HepG2 (cell line): ENCODE measurements at regions not wholly inside any gene's neighbourhood (a gene's known extent, or its start where the extent isn't known, plus 50 kb on each side); places are given as distances from the start of the nearest gene placed in this dataset.

ENCODE experiments used
- ATAC-seq: fragments of 200-7000 bp; cut with Tn5 transposase; 3 replicates; pipeline ENCODE4 v1.9.1; 2020; ENCODE audit warnings: mild to moderate bottlenecking, moderate library complexity
- BruUV-seq: library from RNA; stranded (reverse); fragments of 400-500 nt; replicated peaks from 2 replicates; lab custom pipeline; 2021; lab: Mats Ljungman, UMichigan
- CTCF ChIA-PET: fragments of 300-600 bp; formaldehyde crosslinking; extraction: SDS; loops from one replicate; lab custom pipeline; 2021; ENCODE audit warnings: low total read pairs, inconsistent platforms, low intra/inter-chr PET ratio; lab: Yijun Ruan, JAX
- POLR2A ChIA-PET: fragments of 350-600 bp; sonication (Branson Sonifier 250); formaldehyde crosslinking; loops from one replicate; lab custom pipeline; 2020; ENCODE audit warnings: antibody characterized with exemption, inconsistent platforms; lab: Yijun Ruan, JAX
- DNase-seq: peaks from one replicate; pipeline ENCODE4 v3.0.0-alpha.2; 2015; ENCODE audit warnings: low spot score
- FAIRE-seq: peaks from 3 replicates; lab custom pipeline; 2011; peaks lifted over from hg19 to GRCh38; lab: Jason Lieb, UNC
- H2AFZ ChIP-seq: one replicate; pipeline ENCODE4 v1.6.1; 2011; ENCODE audit warnings: low read length, inconsistent platforms
- H3K27ac ChIP-seq: fragments of 300-600 bp; 3 replicates; pipeline ENCODE4 v1.8.0; 2011; ENCODE audit warnings: mixed run types, mild to moderate bottlenecking, mixed read lengths, low read length, inconsistent platforms; ENCODE audit not compliant: insufficient read depth; ENCODE audit errors: extremely low read length
- H3K27me3 ChIP-seq, 2 experiments: fragments of 200-600 bp in 1 of 2; 2 replicates in 1 of 2; 3 replicates in 1 of 2; pipeline versions ENCODE4 v1.6.0 to v1.8.0; 2011; ENCODE audit warnings: low read length in 2 of 2, mild to moderate bottlenecking in 2 of 2, moderate library complexity in 2 of 2, inconsistent platforms in 1 of 2; ENCODE audit not compliant: insufficient read depth in 2 of 2, control insufficient read depth in 1 of 2
- H3K36me3 ChIP-seq, 2 experiments: fragments of 200-600 bp in 1 of 2; replicated peaks in 1 of 2; 2 replicates in 1 of 2; 3 replicates in 1 of 2; pipeline versions ENCODE4 v1.5.1 to v1.8.0; 2011; ENCODE audit warnings: low read length in 2 of 2, inconsistent platforms in 1 of 2; ENCODE audit not compliant: insufficient read depth in 2 of 2, control insufficient read depth in 1 of 2
- H3K4me1 ChIP-seq: 2 replicates; pipeline ENCODE4 v1.5.1; 2012; ENCODE audit warnings: low read length, inconsistent platforms; ENCODE audit not compliant: insufficient read depth
- H3K4me2 ChIP-seq: 2 replicates; pipeline ENCODE4 v1.6.0; 2011; ENCODE audit warnings: low read depth, low read length, inconsistent platforms
- H3K4me3 ChIP-seq, 3 experiments: fragments of 200-600 bp in 1 of 3; sonication (generic), shearing (Covaris generic) in 1 of 3; replicated peaks in 1 of 3; 2 replicates each; pipeline ENCODE4 v1.5.1; 2011 to 2016; ENCODE audit warnings: low read length in 3 of 3, inconsistent platforms in 2 of 3, low read depth in 2 of 3, mild to moderate bottlenecking in 2 of 3, control low read depth in 1 of 3, mixed read lengths in 1 of 3; ENCODE audit not compliant: insufficient read depth in 1 of 3
- H3K79me2 ChIP-seq: one replicate; pipeline ENCODE4 v1.6.1; 2011; ENCODE audit warnings: low read length, inconsistent platforms; ENCODE audit not compliant: insufficient read depth
- H3K9ac ChIP-seq: 2 replicates; pipeline ENCODE4 v1.6.0; 2011; ENCODE audit warnings: mild to moderate bottlenecking, low read depth, low read length, inconsistent platforms; ENCODE audit not compliant: insufficient read depth
- H3K9me3 ChIP-seq: 2 replicates; pipeline ENCODE4 v1.5.1; 2012; ENCODE audit warnings: mild to moderate bottlenecking, low read length
- H4K20me1 ChIP-seq: 2 replicates; pipeline ENCODE4 v1.6.0; 2011; ENCODE audit warnings: inconsistent platforms, mild to moderate bottlenecking, low read length, moderate library complexity; ENCODE audit not compliant: insufficient read depth
- SP1 ChIP-seq, 2 experiments: fragments of 450-650 bp in 1 of 2; sonication (generic) in 1 of 2; formaldehyde crosslinking in 1 of 2; IDR thresholded peaks; 2 replicates each; pipeline versions ENCODE4 v1.4.0 to v1.6.1; 2016 to 2020; ENCODE audit warnings: missing genetic modification reagents in 1 of 2
- TEAD3 ChIP-seq: optimal IDR thresholded peaks from 2 replicates; pipeline ENCODE3; 2016; ENCODE audit warnings: borderline replicate concordance
- ZNF335 ChIP-seq: sonication (generic); formaldehyde crosslinking; IDR thresholded peaks from 2 replicates; pipeline ENCODE4 v1.4.0; 2020; ENCODE audit warnings: missing genetic modification reagents
- ZNF552 ChIP-seq: sonication (generic); formaldehyde crosslinking; IDR thresholded peaks from 2 replicates; pipeline ENCODE4 v1.9.0; 2022; ENCODE audit warnings: missing genetic modification reagents, mild to moderate bottlenecking, borderline replicate concordance
- ZNF703 ChIP-seq: sonication (generic); formaldehyde crosslinking; IDR thresholded peaks from 2 replicates; pipeline ENCODE4 v1.5.1; 2020; ENCODE audit warnings: missing genetic modification reagents, mild to moderate bottlenecking, moderate library complexity, borderline replicate concordance
- ZNF782 ChIP-seq: sonication (generic); formaldehyde crosslinking; IDR thresholded peaks from 2 replicates; pipeline ENCODE4 v1.4.0; 2020; ENCODE audit warnings: missing genetic modification reagents, mild to moderate bottlenecking, borderline replicate concordance
- ZSCAN30 ChIP-seq: sonication (generic); formaldehyde crosslinking; IDR thresholded peaks from 2 replicates; pipeline ENCODE4 v1.5.0; 2020; ENCODE audit warnings: mild to moderate bottlenecking, missing genetic modification reagents
- WGBS: methylation state at CpG from one replicate; pipeline ENCODE4 v1.1.6; 2017; ENCODE audit warnings: low lambda C conversion rate; 5-methylcytosine and 5-hydroxymethylcytosine counted together
- in situ Hi-C: cut with HindIII; loops from 2 replicates; pipeline ENCODE4 v1.10.0; 2017; ENCODE audit warnings: low pct_unique_long_range_greater_than_20kb; ENCODE audit not compliant: extremely low pct_ligation_motif_present
- intact Hi-C: fragments of 100-400 bp; cut with micrococcal nuclease; formaldehyde crosslinking; loops from one replicate; pipeline ENCODE4 v1.10.0; 2022; ENCODE audit not compliant: unreplicated experiment
- TF ChIP-seq, protein P1 (sequence below): sonication (generic); formaldehyde crosslinking; IDR thresholded peaks from 2 replicates; pipeline ENCODE4 v1.4.0; 2020; ENCODE audit warnings: missing genetic modification reagents, borderline replicate concordance
- TF ChIP-seq, protein P2 (sequence below): fragments of 450-650 bp; IDR thresholded peaks from 2 replicates; pipeline ENCODE4 v1.6.1; 2016
- TF ChIP-seq, protein P3 (sequence below): sonication (generic); formaldehyde crosslinking; IDR thresholded peaks from 2 replicates; pipeline ENCODE4 v1.5.0; 2020; ENCODE audit warnings: mild to moderate bottlenecking, missing genetic modification reagents

DNA sequence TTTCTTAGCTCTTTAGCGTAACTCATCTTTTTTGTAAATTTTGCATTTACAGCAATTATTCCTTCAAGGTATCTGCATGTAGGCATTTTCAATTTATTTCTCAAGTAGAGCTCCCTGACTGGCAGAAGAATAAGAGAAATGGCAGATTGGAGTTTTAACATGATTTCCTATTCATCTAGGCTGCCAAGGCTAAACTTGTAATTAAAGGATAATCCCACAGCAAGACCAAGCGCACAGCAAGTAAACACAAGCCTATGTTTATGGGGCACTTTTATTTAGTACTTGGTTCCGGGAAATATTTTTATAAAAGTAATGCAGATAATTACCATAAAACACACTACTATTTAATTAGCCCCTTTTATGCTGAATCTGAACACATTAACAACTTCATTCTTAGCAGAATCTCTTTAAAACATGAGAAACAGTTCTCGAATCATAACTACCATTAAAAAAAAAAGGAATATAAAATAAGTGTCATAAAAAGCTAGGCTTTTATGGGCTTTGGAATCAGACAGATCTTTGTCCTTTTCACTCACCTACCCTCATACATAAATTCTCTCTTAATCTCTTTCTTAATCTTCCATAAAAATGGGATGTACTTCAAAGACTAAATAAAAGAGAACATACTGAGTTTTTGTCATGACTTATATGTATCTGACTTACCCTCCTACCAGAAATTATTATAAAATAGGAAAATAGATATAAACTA lies 961.6 kb upstream of the MIR17HG start:
- in situ Hi-C loops (no loop called here), intact Hi-C loops (no loop called here)
- BruUV-seq = no TSS peak
- FAIRE-seq (no peak), ATAC-seq (no peak), DNase-seq (no peak)
- WGBS = 7% methylated on average over 4 of the region's 4 CpGs
- H3K79me2 ChIP-seq = no peaks in the 10 kb centered on the region
- no peak overlapping the region for H3K4me2 ChIP-seq
- H3K9ac ChIP-seq = no peak overlapping the region
- no peak overlapping the region for H3K4me3 ChIP-seq
- H3K4me1 ChIP-seq = no peaks in the 10 kb centered on the region
- H2AFZ ChIP-seq = no peak overlapping the region
- TF ChIP-seq, protein P1, sequence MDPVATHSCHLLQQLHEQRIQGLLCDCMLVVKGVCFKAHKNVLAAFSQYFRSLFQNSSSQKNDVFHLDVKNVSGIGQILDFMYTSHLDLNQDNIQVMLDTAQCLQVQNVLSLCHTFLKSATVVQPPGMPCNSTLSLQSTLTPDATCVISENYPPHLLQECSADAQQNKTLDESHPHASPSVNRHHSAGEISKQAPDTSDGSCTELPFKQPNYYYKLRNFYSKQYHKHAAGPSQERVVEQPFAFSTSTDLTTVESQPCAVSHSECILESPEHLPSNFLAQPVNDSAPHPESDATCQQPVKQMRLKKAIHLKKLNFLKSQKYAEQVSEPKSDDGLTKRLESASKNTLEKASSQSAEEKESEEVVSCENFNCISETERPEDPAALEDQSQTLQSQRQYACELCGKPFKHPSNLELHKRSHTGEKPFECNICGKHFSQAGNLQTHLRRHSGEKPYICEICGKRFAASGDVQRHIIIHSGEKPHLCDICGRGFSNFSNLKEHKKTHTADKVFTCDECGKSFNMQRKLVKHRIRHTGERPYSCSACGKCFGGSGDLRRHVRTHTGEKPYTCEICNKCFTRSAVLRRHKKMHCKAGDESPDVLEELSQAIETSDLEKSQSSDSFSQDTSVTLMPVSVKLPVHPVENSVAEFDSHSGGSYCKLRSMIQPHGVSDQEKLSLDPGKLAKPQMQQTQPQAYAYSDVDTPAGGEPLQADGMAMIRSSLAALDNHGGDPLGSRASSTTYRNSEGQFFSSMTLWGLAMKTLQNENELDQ = no peak
- TF ChIP-seq ZNF552 (no peak), ZNF782 (CRISPR knock-in tag) (no peak), ZNF703 (CRISPR knock-in tag) (no peak), ZNF335 (CRISPR knock-in tag) (no peak), SP1 (IDR thresholded peaks at IDR 0.05) (no peak), SP1 (CRISPR knock-in tag; IDR thresholded peaks at IDR 0.05) (no peak), ZSCAN30 (CRISPR knock-in tag) (no peak), TEAD3 (CRISPR knock-in tag) (no peak)
- TF ChIP-seq, protein P2, sequence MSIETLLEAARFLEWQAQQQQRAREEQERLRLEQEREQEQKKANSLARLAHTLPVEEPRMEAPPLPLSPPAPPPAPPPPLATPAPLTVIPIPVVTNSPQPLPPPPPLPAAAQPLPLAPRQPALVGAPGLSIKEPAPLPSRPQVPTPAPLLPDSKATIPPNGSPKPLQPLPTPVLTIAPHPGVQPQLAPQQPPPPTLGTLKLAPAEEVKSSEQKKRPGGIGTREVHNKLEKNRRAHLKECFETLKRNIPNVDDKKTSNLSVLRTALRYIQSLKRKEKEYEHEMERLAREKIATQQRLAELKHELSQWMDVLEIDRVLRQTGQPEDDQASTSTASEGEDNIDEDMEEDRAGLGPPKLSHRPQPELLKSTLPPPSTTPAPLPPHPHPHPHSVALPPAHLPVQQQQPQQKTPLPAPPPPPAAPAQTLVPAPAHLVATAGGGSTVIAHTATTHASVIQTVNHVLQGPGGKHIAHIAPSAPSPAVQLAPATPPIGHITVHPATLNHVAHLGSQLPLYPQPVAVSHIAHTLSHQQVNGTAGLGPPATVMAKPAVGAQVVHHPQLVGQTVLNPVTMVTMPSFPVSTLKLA = no peak
- TF ChIP-seq, protein P3, sequence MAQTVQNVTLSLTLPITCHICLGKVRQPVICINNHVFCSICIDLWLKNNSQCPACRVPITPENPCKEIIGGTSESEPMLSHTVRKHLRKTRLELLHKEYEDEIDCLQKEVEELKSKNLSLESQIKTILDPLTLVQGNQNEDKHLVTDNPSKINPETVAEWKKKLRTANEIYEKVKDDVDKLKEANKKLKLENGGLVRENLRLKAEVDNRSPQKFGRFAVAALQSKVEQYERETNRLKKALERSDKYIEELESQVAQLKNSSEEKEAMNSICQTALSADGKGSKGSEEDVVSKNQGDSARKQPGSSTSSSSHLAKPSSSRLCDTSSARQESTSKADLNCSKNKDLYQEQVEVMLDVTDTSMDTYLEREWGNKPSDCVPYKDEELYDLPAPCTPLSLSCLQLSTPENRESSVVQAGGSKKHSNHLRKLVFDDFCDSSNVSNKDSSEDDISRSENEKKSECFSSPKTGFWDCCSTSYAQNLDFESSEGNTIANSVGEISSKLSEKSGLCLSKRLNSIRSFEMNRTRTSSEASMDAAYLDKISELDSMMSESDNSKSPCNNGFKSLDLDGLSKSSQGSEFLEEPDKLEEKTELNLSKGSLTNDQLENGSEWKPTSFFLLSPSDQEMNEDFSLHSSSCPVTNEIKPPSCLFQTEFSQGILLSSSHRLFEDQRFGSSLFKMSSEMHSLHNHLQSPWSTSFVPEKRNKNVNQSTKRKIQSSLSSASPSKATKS (CRISPR knock-in tag) = no peak
- ChIA-PET CTCF (no interaction called here), POLR2A (no interaction called here)
- H3K27ac ChIP-seq = no peak overlapping the region
- no peaks in the 10 kb centered on the region for H3K27me3 ChIP-seq
- no peaks in the 10 kb centered on the region for H4K20me1 ChIP-seq
- H3K9me3 ChIP-seq = peaks cover 68% of the 10 kb centered on the region
- no peaks in the 10 kb centered on the region for H3K36me3 ChIP-seq
